ENCODE measurements at regions not wholly inside any gene's neighbourhood (a gene's known extent, or its start where the extent isn't known, plus 50 kb on each side); places are given as distances from the start of the nearest gene placed in this dataset.

DNA sequence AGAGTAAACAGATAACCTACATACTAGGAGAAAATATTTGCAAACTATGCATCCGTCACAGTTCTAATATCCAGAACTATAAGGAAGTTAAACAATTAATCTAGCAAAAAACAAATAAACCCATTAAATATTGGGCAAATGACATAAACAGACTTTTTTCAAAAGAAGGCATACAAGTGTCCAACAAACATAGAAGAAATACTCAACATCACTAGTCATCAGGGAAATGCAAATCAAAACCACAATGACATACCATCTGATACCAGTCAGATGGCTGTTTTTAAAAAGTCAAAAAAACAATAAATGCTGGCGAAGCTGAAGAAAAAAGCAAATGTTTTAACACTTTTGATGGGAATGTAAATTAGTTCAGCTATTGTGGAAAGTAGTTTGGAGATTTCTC is 1117.7 kb upstream of the MAP3K7 start:
- no peaks in the 10 kb centered on the region for H3K27me3 ChIP-seq
- intact Hi-C loops (cut with DNase I; ENCODE audit: low total_unique reads) = no loop called here
- TF ChIP-seq POLR2A (IDR thresholded peaks at IDR 0.05) = no peak
- TF ChIP-seq, protein P1, sequence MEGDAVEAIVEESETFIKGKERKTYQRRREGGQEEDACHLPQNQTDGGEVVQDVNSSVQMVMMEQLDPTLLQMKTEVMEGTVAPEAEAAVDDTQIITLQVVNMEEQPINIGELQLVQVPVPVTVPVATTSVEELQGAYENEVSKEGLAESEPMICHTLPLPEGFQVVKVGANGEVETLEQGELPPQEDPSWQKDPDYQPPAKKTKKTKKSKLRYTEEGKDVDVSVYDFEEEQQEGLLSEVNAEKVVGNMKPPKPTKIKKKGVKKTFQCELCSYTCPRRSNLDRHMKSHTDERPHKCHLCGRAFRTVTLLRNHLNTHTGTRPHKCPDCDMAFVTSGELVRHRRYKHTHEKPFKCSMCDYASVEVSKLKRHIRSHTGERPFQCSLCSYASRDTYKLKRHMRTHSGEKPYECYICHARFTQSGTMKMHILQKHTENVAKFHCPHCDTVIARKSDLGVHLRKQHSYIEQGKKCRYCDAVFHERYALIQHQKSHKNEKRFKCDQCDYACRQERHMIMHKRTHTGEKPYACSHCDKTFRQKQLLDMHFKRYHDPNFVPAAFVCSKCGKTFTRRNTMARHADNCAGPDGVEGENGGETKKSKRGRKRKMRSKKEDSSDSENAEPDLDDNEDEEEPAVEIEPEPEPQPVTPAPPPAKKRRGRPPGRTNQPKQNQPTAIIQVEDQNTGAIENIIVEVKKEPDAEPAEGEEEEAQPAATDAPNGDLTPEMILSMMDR (IDR thresholded peaks at IDR 0.05) = no peak
- TF ChIP-seq POLR2AphosphoS5 (IDR thresholded peaks at IDR 0.05) = no peak
- H3K4me3 ChIP-seq = no peak overlapping the region
- H3K27ac ChIP-seq = no peak overlapping the region
- H3K4me1 ChIP-seq = no peaks in the 10 kb centered on the region
- H3K9me3 ChIP-seq = no peaks in the 10 kb centered on the region
- H3K36me3 ChIP-seq = no peaks in the 10 kb centered on the region
- no peak for DNase-seq (ENCODE audit: low spot score in 2 of 2)

- Histone ChIP-seq H3K4me1 (no peaks in the 10 kb centered on the region), H3K36me3 (no peaks in the 10 kb centered on the region), H3K27me3 (no peaks in the 10 kb centered on the region), H3K4me3 (no peak overlapping the region), H3K27ac (no peak overlapping the region), H3K9me3 (no peaks in the 10 kb centered on the region)
- intact Hi-C loops (cut with DNase I; ENCODE audit: low total_unique reads) = no loop called here
- DNase-seq (ENCODE audit: low spot score in 2 of 2) = no peak
- TF ChIP-seq POLR2A (IDR thresholded peaks at IDR 0.05) (no peak), POLR2AphosphoS5 (IDR thresholded peaks at IDR 0.05) (no peak)
- TF ChIP-seq, protein P1 (IDR thresholded peaks at IDR 0.05) = no peak
Observed at GRCh38 chr6:91697010-91697695, 1110.3 kb upstream of the MAP3K7 start.

DNA sequence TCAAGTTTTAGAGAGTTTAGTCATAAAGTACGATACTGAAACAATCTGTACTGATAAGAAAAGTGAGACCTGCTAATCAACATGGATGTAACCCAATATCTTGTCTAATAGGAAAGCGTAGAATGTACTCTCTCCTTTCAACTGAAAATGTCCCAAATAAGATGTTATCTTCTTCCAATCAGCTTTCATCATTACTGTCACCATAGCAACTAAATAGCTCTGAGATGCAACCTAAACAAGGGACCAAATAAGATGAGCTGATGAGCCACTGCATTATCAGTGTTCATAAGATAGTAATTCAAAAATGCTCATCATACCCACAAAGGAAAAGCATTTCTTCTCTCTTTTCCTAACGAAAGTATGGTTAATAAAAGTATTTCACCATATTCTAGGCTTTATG is 1108.3 kb upstream of the MAP3K7 start:
- no peak overlapping the region for H3K27ac ChIP-seq
- H3K36me3 ChIP-seq = peaks cover 4% of the 10 kb centered on the region
- H3K27me3 ChIP-seq = no peaks in the 10 kb centered on the region
- no peak for DNase-seq (ENCODE audit: low spot score in 2 of 2)
- no peak overlapping the region for H3K4me3 ChIP-seq
- no peaks in the 10 kb centered on the region for H3K9me3 ChIP-seq
- no peaks in the 10 kb centered on the region for H3K4me1 ChIP-seq
- TF ChIP-seq POLR2AphosphoS5 (IDR thresholded peaks at IDR 0.05) (no peak), POLR2A (IDR thresholded peaks at IDR 0.05) (no peak)
- TF ChIP-seq, protein P1 (IDR thresholded peaks at IDR 0.05) = no peak
- intact Hi-C loops (cut with DNase I; ENCODE audit: low total_unique reads) = no loop called here

DNA sequence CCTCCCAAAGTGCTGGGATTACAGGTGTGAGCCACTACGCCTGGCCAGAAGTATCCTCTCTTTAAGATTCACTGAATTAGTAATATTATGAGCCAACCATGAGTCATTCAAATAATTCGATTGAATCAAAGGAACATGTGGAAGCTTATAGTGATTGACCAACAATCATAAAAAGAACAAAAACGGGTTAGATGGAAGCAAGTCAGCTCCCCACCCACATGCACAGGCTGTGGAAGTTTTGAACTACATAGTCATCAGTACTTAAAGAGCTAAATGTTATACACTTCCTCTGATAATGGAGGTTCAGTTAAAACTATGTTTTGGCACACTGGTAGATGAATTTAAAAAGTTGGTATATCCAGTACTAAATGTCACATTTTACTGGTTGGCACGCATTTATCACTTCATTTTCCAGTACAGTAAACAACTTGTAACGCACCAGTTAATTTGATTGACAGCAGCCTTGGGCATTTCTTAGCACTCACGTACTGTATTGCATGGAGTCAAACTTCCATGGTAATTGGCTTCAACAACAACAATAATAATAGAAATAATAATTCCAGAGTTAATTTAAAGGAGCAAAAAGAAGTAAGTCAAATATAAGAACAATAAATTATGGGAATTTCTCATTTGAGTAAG is 1107.3 kb upstream of the MAP3K7 start:
- no peak for DNase-seq (ENCODE audit: low spot score in 2 of 2)
- Histone ChIP-seq H3K36me3 (peaks cover 4% of the 10 kb centered on the region), H3K4me1 (no peaks in the 10 kb centered on the region), H3K9me3 (no peaks in the 10 kb centered on the region), H3K4me3 (no peak overlapping the region), H3K27me3 (no peaks in the 10 kb centered on the region), H3K27ac (no peak overlapping the region)
- no peak for TF ChIP-seq POLR2A (IDR thresholded peaks at IDR 0.05)
- TF ChIP-seq, protein P1 (IDR thresholded peaks at IDR 0.05) = no peak
- no peak for TF ChIP-seq POLR2AphosphoS5 (IDR thresholded peaks at IDR 0.05)
- intact Hi-C loops (cut with DNase I; ENCODE audit: low total_unique reads) = no loop called here

DNA sequence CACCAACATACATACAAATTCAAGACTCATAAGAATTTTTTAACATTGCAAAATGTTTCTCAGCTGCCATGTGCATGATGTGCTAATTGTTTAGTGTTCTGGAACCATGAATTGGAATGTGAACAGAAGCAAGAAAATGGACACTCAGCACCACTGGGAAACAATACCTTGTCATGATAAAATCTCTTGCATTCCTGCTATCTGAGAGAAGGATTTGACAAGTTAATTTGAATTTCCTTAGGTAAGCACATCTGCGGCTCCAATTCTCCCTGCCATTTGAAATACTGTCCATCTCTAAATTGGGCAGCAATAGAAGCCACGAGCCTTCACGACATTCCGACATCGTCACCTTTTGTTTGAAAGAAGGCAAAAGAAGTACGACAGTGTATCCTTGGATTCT is 1104.6 kb upstream of the MAP3K7 start:
- peaks cover 4% of the 10 kb centered on the region for H3K36me3 ChIP-seq
- intact Hi-C loops (cut with DNase I; ENCODE audit: low total_unique reads) = no loop called here
- H3K4me1 ChIP-seq = no peaks in the 10 kb centered on the region
- no peak overlapping the region for H3K27ac ChIP-seq
- no peak overlapping the region for H3K4me3 ChIP-seq
- no peaks in the 10 kb centered on the region for H3K27me3 ChIP-seq
- H3K9me3 ChIP-seq = no peaks in the 10 kb centered on the region
- no peak for DNase-seq (ENCODE audit: low spot score in 2 of 2)
- TF ChIP-seq, protein P1 (IDR thresholded peaks at IDR 0.05) = no peak
- no peak for TF ChIP-seq POLR2A (IDR thresholded peaks at IDR 0.05)
- no peak for TF ChIP-seq POLR2AphosphoS5 (IDR thresholded peaks at IDR 0.05)

Data from breast epithelium (tissue), 4 donors.